ENCODE measurements at regions not wholly inside any gene's neighbourhood (a gene's known extent, or its start where the extent isn't known, plus 50 kb on each side); places are given as distances from the start of the nearest gene placed in this dataset.
"Not testable (repeated sequence)": the region's sequence is repeated elsewhere in the genome, so short reads cannot be mapped to it uniquely, and the experiment has no call there.

DNA sequence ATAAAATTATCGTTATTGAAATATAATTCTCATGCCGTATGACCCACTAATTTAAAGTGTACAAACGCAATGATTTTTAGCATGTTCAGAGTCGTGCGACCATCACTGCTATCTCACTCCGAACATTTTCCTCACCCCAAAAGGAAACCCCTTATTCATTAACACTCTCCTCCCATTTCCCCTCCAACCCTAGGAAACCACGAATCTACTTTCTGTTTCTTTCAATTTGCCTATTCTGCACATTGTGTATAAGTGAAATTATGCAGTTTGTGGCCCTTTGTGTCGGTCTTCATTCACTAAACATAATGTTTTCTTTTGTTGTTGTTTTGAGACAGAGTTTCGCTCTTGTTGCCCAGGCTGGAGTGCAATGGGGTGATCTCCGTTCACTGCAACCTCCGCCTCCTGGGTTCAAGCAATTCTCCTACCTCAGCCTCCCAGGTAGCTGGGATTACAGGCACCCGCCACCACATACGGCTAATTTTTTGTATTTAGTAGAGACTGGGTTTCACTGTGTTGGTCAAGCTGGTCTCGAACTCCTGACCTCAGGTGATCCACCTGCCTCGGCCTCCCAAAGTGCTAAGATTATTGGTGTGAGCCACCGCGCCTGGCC, 99.7 kb upstream of the ZNF217 start:
- no peak for DNase-seq (ENCODE audit: low spot score)

DNA sequence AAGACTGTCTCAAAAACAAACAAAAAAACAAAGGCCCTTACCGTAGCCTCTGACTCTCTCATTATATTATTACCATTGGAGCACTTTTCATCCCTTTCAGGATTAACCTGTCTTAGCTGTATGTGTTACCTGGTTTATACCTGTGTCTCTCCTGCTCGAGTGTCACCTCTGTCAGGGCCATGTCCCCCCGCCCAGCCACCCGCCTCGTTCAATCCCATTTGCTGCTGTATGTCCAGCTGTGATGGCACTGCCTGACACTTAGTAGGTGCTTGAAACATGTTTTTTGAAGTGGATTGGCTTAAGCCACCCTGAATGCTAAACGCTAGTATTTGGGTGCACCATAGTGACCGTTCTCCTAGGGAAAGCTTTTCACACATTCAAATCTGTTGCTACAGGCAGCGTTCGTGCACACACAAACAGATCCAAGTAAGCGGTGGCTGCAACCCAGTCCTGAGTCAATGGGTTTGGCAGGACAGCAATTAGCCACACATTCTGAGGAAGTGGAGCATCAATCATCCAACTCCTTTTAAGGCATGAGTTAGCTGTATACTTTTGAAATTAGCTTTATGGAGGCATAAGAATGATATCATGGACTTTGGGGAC, 98.9 kb upstream of the ZNF217 start:
- peak; percentile 24 for DNase-seq (ENCODE audit: low spot score)

DNA sequence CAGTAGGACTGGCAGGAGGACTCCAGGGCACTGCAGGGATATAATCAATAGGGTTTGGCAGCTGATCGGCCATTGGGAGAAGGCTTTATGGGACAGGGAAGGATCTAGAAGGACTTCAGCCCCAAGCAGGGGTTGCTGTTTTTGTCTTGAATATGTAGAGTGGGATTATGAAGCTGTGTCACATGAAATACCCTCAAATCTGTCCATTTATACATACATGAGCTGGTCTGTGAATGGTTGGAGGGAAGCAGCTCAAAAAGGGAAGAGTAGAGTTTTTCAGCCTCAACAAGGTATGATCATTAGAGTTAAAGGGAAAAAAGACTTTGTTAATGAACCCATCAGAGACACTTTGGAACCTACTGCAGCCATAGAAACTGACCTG, 98.2 kb upstream of the ZNF217 start:
- DNase-seq (ENCODE audit: low spot score), result no peak

DNA sequence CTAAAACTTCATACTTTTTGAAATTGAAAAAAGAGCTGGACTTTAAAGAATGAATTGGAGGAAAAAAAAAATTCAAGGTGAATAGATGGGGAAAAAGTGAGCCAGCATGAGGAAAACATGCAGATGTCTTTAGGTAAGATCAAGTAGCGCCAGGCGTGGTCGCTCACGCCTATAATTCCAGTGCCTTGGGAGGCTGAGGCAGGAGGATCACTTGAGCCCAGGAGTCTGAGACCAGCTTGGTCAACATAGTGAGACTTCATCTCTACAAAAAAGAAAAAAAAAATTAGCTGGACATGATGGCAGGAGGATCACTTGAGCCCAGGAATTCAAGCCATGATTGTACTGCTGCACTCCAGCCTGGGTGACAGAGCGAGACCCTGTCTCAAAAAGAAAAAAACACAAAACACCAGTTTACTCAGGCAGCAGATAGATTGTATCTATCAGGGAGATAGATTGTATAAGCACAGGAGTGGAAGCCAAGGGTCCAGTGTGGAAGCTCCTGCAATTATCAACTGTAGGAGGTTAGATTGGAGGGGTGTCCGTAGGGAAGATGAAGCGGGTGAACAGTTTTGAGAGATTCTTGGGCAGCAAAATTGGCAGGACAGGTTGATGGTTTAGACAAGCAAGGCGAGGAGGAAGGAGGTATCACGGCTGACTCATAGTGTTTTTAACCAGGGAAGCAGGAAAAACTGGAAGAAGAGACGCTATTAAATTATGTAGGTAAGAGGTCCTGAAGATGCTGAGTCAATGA, 97.6 kb upstream of the ZNF217 start:
- DNase-seq (ENCODE audit: low spot score), result no peak

DNA sequence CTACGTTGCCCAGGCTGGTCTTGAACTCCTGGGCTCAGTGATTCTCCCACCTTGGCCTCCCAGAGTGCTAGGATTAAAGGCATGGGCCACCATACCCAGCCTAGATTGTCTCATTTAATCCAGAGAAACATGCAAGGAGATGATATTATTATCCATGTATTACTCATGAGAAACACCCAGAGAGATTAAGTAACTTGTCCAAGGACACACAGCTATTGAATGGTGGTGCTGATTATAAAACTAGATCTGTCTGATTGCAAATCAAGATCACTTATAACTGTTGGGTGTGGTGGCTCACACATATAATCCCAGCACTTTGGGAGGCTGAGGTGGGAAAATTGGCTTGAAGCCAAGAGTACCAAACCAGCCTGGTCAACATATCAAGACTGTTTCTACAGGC, 94.4 kb upstream of the ZNF217 start:
- DNase-seq (ENCODE audit: low spot score), result no peak

DNA sequence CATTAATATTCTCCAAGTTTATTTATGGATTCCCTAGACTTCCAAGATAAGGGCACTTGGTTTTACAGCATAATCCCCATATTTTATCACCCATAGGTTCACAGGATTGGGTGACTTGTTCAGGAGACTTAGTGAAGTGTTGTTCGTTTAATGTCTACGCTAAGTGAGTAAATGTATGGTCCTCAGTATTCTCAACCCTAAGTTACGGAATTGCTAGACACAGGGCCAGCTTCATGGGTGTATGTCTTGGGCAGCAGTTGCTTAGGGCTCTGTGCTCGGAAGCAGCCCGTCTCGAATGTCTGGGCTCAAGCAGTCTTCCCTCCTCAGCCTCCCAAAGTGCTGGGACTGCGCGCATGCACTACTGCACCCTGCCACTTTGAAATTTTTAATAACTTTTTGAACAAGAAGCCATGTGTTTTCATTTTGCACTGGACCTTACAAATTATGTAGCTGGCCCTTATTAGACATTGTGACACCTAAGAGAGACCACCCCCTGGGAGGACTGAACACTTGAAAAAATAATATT, 91.5 kb upstream of the ZNF217 start:
- DNase-seq (ENCODE audit: low spot score), result no peak

DNA sequence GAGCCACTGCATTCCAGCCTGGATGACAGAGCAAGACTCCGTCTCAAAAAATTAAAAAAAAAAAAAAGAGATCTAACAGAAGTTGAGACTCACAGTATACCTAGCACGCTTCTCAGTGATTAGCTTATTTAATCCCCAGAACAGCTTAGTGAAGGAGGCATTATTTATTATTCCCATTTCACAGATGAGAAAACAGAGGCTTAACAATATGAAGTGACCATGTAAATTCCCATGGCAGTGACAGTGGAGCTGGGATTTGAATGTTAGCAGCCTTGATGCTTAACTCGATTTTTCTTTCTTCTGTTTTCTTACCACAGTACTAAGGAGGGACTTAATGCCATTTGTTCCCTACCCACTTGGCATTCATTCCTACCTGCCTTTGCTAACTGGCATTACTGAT, 89.9 kb upstream of the ZNF217 start:
- no peak for DNase-seq (ENCODE audit: low spot score)

DNA sequence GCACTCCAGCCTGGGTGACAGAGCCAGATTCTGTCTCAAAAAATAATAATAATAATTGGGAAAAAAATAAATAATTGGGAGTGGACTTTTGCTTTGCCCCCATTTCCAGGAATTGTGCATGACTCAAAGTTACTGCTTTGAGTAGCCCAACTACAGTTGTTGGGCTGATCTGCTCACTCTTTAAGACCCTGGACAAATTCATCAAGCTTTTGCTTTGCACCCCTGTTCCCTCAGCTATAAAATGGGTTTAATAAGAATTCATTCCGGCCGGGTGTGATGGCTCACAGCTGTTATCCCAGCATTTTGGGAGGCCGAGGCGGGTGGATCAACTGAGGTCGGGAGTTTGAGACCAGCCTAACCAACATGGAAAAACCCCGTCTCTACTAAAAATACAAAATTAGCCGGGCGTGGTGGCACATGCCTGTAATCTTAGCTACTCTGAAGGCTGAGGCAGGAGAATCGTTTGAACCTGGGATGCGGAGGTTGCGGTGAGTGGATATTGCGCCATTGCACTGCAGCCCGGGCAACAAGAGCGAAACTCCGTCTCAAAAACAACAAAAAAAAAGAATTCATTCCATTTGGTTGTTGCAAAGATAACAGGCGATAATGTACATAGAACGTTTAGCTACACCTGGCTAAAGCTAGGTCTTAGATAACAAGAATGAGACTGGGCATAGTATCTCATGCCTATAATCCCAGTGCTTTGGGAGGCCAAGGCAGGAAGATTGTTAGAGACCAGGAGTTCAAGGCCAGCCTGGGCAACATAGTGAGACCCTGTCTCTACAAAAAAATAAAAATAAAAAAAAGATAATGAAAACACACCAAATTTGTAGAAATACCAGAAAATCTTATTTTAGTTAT, 87.9 kb upstream of the ZNF217 start:
- DNase-seq (ENCODE audit: low spot score), result no peak

DNA sequence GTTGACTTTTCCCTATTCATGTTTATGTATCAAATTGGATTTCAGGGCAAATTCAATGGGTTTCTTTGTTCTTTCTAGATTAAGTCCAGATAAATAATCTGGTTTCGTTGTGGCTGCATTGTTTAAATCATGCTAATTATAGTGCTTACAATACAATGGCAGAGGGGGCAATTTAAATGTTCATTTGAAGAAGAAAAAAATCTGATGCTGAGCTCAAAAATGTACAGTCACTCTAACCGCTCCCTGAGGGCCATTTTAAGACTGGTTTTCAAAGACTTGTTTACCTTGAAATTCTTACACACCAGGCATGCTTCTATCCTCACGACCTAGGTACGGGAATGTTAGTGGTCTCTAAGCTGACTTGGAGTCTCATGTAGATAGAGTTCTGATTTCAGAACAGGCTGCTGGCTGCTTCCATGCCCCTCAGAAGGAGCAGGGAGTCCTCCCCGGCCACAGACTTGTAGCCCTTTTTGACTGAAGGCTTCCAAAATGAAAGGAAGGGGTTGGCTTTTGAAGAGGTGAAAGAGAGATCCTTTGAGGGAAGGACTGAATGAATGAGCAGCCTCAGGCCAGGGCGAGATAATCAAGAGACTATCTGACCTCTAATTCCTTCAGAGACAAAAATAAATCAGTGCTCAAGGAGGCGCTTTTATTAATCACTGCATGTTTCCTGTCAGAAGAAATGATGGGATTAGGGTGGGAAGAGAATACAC, 86.1 kb upstream of the ZNF217 start:
- DNase-seq (ENCODE audit: low spot score), result no peak

DNA sequence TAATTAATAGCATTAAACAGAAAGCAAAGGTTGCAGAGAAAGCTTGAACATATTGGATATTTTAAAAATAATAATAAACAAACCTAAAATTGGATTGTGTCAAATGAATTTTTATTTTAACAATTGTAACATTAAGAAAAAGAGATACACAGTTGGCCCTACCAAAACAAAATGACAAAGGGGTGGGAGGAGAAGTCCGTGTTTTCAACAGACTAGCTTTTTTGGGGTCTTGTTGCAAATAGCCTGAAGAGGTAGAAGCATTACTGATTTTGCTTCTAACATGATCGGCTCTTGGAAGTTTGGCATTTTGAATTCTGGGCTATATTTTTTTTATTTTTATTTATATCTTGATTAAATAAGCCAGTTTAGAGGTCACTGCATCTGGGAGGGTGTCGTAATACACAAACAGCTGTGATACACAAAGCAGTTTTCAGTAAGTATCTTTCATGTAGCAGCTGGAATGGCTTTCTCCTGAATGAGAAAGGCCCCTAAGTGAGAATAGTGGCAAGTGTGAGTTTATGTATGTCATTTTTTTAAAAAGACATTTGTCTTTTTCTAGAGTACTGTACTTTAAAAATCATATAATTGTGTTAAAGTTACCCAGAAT, 85.5 kb upstream of the ZNF217 start:
- DNase-seq (ENCODE audit: low spot score), result peak; percentile 76

DNA sequence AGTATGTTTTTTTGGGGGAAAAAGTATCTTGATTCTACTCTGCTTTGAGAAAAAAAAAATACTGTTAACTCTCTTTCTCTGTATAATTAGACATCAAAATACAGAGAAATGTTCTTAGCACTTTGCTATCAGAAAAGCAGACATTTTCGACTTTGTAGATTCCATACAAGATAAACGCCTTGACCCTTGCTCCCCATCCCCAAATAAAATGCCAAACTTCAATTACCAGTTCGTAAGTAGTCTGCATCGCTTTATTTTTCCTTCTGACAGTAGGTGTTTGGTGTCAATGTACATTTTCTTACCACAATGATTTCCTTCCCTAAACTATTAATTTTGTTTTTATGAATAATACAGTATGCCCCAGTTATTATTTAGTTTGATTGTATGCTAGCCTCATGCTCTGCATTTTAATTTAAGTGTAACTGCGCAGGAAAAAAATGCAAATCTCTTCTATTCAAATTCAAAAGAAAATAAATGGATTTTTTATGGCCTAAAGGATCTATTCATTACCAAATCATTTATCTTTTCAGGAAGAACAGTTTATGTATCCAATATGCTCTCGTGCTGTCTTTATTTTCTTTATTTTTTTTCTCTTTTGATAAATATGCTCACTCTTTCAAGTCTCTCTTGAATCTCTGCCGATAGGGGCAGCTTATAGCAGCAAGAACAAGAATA, 84.8 kb upstream of the ZNF217 start:
- DNase-seq (ENCODE audit: low spot score), result no peak

DNA sequence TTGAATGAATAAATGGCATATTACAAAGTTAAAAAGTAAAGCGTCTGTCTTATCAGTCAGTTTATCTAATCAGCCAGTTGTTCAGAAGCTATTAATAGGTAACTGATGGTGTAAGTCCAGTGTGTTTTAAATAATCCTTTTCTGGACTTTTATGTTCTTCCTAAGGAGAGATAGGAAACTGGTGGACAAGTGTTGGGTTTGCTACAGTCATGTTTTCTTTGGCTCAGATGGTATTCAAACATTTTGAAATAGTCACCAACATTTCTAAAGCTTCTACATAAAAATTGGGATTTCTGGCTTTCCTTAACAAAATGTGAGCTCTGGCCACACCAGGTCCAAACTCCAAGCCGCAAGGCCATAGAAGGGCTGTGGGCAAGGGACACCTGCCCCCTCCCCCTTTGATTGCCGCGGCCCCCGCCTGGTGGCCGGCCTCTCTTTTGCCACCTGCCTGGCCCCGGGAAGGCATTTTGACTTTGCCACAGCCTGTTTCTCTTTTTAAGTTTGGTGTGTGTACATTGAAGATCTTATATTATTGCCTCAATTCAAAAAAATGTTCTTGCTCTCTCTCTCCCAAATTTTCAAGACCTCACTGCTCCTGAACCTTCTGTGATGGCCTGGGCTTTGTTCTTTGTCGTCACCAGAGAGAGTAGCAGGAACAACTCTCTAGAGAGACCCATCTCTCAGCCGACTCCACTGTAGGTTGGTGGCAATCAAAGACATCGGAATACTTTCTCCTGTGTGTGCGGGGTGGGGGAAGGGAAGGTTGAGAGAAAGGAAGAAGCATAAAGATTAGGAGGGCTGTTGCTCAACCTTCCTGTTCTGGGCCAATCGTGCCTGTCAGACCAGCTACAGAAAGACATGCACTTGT, 84.0 kb upstream of the ZNF217 start:
- DNase-seq (ENCODE audit: low spot score), result peak; percentile 61

DNA sequence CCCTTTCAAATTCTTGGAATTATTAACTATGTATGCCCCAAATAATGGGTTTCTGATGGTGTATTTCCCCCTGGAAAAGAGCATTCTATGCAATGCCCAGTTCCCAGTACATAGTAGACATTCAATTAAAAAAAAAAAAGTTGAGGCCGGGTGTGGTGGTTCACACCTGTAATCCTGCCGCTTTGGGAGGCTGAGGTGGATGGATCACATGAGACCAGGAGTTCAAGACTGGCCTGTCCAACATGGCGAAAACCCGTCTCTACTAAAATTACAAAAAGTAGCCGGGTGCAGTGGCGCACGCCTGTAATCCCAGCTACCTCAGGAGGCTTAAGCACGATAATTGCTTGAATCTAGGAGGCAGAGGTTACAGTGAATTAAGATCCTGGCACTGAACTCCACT, 83.3 kb upstream of the ZNF217 start:
- DNase-seq (ENCODE audit: low spot score), result no peak

DNA sequence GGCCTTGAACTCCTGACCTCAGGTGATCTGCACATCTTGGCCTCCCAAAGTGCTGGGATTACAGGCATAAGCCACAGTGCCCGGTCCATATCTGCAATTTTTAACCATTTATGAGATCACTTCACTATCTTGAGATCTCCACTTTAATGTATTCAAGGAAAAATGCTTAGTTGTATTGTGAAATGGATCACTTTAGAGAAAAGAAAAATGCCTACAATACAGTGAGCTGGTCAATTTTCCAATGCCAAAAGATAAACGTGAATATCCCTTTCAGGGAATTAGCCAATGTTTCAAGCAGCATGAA, 82.8 kb upstream of the ZNF217 start:
- DNase-seq (ENCODE audit: low spot score), result no peak

DNA sequence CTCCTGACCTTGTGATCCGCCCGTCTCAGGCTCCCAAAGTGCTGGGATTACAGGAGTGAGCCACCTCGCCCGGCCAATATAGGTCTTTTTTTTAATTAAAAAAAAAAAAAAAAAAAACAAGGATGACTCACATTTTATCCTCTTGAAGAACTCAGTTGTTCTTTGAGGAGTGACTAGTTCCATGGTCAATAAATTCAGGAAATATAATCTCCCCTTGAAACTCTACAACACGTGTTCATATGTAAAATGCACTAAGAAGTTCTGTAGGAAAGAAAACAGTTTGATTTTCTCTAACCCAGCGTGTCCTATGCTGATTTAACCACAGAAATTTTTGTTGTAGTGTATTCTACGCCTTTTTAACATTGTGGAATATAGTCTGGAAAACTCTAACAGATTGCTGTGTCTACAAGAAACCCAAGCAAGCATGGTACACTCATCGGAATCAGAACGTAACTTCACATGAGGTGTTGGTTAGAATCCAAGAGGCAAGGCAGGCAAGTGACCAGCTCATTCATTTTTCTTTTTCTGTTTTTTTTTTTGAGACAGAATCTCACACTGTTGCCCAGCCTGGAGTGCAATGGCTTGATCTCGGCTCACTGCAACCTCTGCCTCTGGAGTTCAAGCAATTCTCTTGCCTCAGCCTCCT, 79.0 kb upstream of the ZNF217 start:
- DNase-seq (ENCODE audit: low spot score), result no peak

DNA sequence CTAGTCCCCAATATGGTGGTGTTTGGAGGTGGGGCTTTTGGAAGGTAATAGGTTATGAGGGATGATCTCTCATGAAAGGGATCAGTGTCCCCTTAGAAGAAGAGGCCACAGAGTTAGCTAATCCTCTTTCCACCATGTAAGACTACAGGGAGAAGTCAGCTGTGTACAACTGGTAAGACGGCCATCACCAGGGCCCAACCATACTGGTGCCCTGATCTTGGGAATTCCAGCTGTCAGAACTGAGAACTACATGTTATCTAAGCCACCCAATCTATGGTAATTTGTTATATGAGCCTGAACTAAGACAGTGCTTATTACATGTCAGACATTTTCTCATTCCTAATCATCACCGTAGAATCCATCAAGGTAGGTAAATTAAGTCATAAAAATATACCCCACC, 77.7 kb upstream of the ZNF217 start:
- no peak for DNase-seq (ENCODE audit: low spot score)

DNA sequence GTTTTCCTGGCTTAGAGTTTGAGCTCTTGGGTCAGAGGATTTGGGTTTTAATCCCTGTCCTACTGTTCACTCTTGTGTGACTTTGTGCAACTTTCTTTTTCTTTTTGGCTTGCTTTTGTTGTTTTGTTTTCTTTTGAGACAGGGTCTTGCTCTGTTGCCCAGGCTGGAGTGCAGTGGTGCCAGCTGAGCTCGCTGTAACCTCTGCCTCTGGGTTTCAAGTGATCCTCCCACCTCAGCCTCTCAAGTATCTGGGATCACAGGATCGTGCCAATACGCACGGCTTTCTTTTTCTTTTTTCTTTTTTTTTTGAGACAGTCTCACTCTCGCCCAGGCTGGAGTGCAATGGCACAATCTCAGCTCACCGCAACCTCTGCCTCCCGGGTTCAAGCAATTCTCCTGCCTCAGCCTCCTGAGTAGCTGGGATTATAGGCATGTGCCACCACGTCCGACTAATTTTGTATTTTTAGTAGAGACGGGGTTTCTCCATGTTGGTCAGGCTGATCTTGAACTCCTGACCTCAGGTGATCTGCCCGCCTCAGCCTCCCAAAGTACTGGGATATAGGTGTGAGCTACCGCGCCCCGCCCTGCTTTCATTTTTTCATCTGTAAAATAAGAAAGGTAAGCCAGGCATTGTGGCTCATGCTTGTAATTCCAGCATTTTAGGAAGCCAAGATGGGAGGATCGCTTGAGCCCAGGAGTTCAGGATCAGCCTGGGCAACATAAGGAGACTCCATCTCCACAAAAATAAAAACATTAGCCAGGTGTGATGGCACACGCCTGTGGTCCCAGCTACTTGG, 76.1 kb upstream of the ZNF217 start:
- DNase-seq (ENCODE audit: low spot score), result not testable (repeated sequence)

DNA sequence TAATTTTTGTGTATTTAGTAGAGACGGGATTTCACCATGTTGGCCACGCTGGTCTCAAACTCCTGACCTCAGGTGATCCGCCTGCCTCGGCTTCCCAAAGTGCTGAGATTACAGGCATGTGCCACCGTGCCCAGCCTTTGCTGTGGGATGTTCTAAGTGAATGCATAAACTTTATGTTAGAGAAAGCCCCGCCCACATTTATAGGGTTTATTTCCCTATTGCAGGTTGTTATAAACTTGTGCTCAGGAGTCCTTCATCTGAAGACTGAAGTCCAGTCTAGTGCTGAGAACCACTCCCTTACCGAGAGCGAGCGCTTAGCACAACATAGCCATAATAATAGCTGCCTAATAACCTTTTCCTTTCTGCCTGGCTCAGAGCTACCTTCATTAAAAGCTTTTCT, 75.4 kb upstream of the ZNF217 start:
- no peak for DNase-seq (ENCODE audit: low spot score)

DNA sequence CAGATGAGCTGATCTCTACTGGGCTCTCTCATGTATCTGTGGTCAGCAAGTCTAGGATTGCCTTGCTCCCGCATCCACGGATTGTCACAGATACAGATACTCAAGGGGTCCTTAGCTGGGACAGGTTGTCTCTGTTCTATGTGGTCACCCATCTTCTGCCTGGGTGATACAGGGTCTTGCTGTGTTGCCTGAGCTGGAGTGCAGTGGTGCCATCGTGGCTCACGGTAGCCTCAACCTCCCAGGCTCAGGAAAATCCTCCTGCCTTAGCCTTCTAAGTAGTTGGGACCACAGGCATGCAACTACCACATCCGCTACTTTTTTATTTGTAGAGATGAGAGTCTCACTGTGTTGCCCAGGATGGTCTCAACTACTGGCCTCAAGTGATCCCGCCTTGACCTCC, 72.5 kb upstream of the ZNF217 start:
- no peak for DNase-seq (ENCODE audit: low spot score)
